CD14-positive monocyte (primary cell): ENCODE measurements at regions not wholly inside any gene's neighbourhood (a gene's known extent, or its start where the extent isn't known, plus 50 kb on each side); places are given as distances from the start of the nearest gene placed in this dataset.

ENCODE experiments used
- DNase-seq, 3 donors: peaks; one replicate each; pipeline ENCODE4 v3.0.0-alpha.2; 2011 to 2022
- H2AFZ ChIP-seq: 2 replicates; pipeline ENCODE4 v1.6.0; 2012; ENCODE audit warnings: mild to moderate bottlenecking, low read depth, low read length, inconsistent platforms; ENCODE audit not compliant: insufficient read depth, poor library complexity, severe bottlenecking
- H3K27ac ChIP-seq, 2 donors: 1 replicate in 1 of 2; 2 replicates in 1 of 2; pipeline ENCODE4 v1.5.1; 2012 to 2013; ENCODE audit warnings: low read length in 2 of 2, control low read depth in 1 of 2, inconsistent platforms in 1 of 2, low read depth in 1 of 2, mild to moderate bottlenecking in 1 of 2
- H3K27me3 ChIP-seq, 2 donors: one replicate each; pipeline versions ENCODE4 v1.6.0 to v1.6.1; 2011 to 2013; ENCODE audit warnings: low read length in 2 of 2; ENCODE audit not compliant: control insufficient read depth in 2 of 2, insufficient read depth in 2 of 2
- H3K36me3 ChIP-seq, 2 donors: replicated peaks in 1 of 2; 1 replicate in 1 of 2; 2 replicates in 1 of 2; pipeline versions ENCODE4 v1.5.1 to v1.6.1; 2012 to 2013; ENCODE audit warnings: low read length in 2 of 2, control low read depth in 1 of 2, inconsistent platforms in 1 of 2, mild to moderate bottlenecking in 1 of 2; ENCODE audit not compliant: insufficient read depth in 2 of 2, control insufficient read depth in 1 of 2
- H3K4me1 ChIP-seq, 2 donors: 1 replicate in 1 of 2; 2 replicates in 1 of 2; pipeline versions ENCODE4 v1.5.1 to v1.6.1; 2012 to 2013; ENCODE audit warnings: low read length in 2 of 2, control low read depth in 1 of 2, inconsistent platforms in 1 of 2, mild to moderate bottlenecking in 1 of 2, moderate library complexity in 1 of 2; ENCODE audit not compliant: insufficient read depth in 2 of 2, control insufficient read depth in 1 of 2
- H3K4me2 ChIP-seq: replicated peaks from 2 replicates; pipeline ENCODE3; 2012; ENCODE audit warnings: low read length, moderate library complexity, mild to moderate bottlenecking; ENCODE audit not compliant: poor library complexity, severe bottlenecking; ENCODE audit errors: extremely low read depth
- H3K4me3 ChIP-seq, 3 experiments: fragments of 200-600 bp in 1 of 3; sonication (generic) in 1 of 3; replicated peaks in 1 of 3; 1 replicate in 2 of 3; 2 replicates in 1 of 3; pipeline ENCODE4 v1.5.1; 2011 to 2013; ENCODE audit warnings: low read length in 3 of 3, mild to moderate bottlenecking in 3 of 3, control low read depth in 2 of 3, low read depth in 2 of 3, inconsistent platforms in 1 of 3, moderate library complexity in 1 of 3
- H3K79me2 ChIP-seq: 2 replicates; pipeline ENCODE4 v1.6.0; 2012; ENCODE audit warnings: mild to moderate bottlenecking, control low read depth, inconsistent platforms, low read length, moderate library complexity; ENCODE audit not compliant: insufficient read depth
- H3K9ac ChIP-seq: 2 replicates; pipeline ENCODE4 v1.6.0; 2017; ENCODE audit warnings: low read length, mild to moderate bottlenecking; ENCODE audit not compliant: insufficient read depth, poor library complexity, severe bottlenecking
- H3K9me3 ChIP-seq, 2 donors: replicated peaks in 1 of 2; 1 replicate in 1 of 2; 2 replicates in 1 of 2; pipeline versions ENCODE4 v1.5.1 to v1.6.1; 2012 to 2013; ENCODE audit warnings: low read length in 2 of 2, control low read depth in 1 of 2; ENCODE audit not compliant: control insufficient read depth in 1 of 2, insufficient read depth in 1 of 2
- H4K20me1 ChIP-seq: 2 replicates; pipeline ENCODE4 v1.6.0; 2012; ENCODE audit warnings: mild to moderate bottlenecking, low read length, control low read depth, moderate library complexity; ENCODE audit not compliant: insufficient read depth
- H3K27ac Mint-ChIP-seq, 7 donors: one replicate each; pipeline ENCODE4 v1.8.0; 2020; ENCODE audit warnings: mild to moderate bottlenecking in 7 of 7, mixed read lengths in 7 of 7, moderate library complexity in 6 of 7, inconsistent platforms in 2 of 7
- H3K27me3 Mint-ChIP-seq, 3 donors: one replicate each; pipeline ENCODE4 v1.8.0; 2021 to 2022; ENCODE audit warnings: low read depth in 3 of 3, mild to moderate bottlenecking in 3 of 3, mixed read lengths in 3 of 3, moderate library complexity in 3 of 3, inconsistent platforms in 1 of 3
- H3K36me3 Mint-ChIP-seq, 2 donors: one replicate each; pipeline ENCODE4 v1.8.0; 2020; ENCODE audit warnings: mixed read lengths in 2 of 2, inconsistent platforms in 1 of 2, mild to moderate bottlenecking in 1 of 2
- H3K4me1 Mint-ChIP-seq: one replicate; pipeline ENCODE4 v1.8.0; 2020; ENCODE audit warnings: mild to moderate bottlenecking, mixed read lengths
- H3K4me3 Mint-ChIP-seq, 2 donors: one replicate each; pipeline ENCODE4 v1.8.0; 2020; ENCODE audit warnings: mild to moderate bottlenecking in 2 of 2, mixed read lengths in 2 of 2, moderate library complexity in 1 of 2
- H3K9me3 Mint-ChIP-seq, 7 donors: one replicate each; pipeline ENCODE4 v1.8.0; 2020 to 2022; ENCODE audit warnings: mixed read lengths in 7 of 7, mild to moderate bottlenecking in 6 of 7, moderate library complexity in 6 of 7, inconsistent platforms in 2 of 7
- WGBS: methylation state at CpG from one replicate; pipeline ENCODE4 v1.1.5; 2013; ENCODE audit warnings: missing lambda C conversion rate; ENCODE audit not compliant: insufficient coverage; 5-methylcytosine and 5-hydroxymethylcytosine counted together
- intact Hi-C, 2 donors: fragments of 100-400 bp; cut with micrococcal nuclease; formaldehyde crosslinking; loops; one replicate each; pipeline versions ENCODE4 v1.15.0 to v1.15.1; 2023
- TF ChIP-seq, protein P1 (sequence below): fragments of 200-600 bp; IDR thresholded peaks from one replicate; pipeline ENCODE4 v1.8.0; 2022; ENCODE audit warnings: antibody characterized with exemption, mild to moderate bottlenecking

DNA sequence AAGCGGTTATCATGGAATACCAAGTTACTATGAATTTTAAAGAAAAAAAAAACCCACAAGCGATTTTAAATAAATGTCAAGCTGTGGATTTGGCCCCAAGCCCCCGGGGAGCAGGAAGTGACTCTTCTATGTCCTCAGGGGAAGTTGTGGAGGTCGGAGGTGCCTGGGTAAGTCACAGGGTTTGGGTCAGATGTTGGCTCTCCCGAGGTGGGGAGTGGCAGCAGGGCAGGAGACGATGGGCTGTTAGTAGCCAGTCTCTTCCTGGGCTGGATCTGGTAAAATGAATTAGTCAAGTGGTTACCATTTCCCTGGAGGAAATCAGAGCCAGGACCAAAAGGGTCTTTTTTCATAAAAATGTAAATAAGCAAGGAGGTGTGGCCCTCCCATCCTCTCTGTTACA lies 316.7 kb downstream of the TLE3 start:
- no peak overlapping the region for H3K4me3 ChIP-seq
- intact Hi-C loops: no loop called here
- Mint-ChIP-seq H3K4me1 (peaks cover 21% of the 10 kb centered on the region), H3K27ac (peak overlapping the region in 1 of 7 donors; percentile 29), H3K27me3 (peaks cover 1 to 9% (median 6%) of the 10 kb centered on the region in 3 donors), H3K36me3 (no peaks in the 10 kb centered on the region), H3K9me3 (peaks cover 0 to 6% (median 0%) of the 10 kb centered on the region in 7 donors), H3K4me3 (no peak overlapping the region)
- TF ChIP-seq, protein P1, sequence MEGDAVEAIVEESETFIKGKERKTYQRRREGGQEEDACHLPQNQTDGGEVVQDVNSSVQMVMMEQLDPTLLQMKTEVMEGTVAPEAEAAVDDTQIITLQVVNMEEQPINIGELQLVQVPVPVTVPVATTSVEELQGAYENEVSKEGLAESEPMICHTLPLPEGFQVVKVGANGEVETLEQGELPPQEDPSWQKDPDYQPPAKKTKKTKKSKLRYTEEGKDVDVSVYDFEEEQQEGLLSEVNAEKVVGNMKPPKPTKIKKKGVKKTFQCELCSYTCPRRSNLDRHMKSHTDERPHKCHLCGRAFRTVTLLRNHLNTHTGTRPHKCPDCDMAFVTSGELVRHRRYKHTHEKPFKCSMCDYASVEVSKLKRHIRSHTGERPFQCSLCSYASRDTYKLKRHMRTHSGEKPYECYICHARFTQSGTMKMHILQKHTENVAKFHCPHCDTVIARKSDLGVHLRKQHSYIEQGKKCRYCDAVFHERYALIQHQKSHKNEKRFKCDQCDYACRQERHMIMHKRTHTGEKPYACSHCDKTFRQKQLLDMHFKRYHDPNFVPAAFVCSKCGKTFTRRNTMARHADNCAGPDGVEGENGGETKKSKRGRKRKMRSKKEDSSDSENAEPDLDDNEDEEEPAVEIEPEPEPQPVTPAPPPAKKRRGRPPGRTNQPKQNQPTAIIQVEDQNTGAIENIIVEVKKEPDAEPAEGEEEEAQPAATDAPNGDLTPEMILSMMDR: no peak
- no peaks in the 10 kb centered on the region for H3K36me3 ChIP-seq
- DNase-seq: peak; percentile 53 to 74 (median 57)
- 5% methylated on average over 4 of the region's 6 CpGs for WGBS
- peaks cover 10 to 17% of the 10 kb centered on the region in 2 donors for H3K4me1 ChIP-seq
- H4K20me1 ChIP-seq: no peaks in the 10 kb centered on the region
- no peak overlapping the region for H3K4me2 ChIP-seq
- H3K27ac ChIP-seq: no peak overlapping the region
- H3K27me3 ChIP-seq: no peaks in the 10 kb centered on the region
- H3K9me3 ChIP-seq: no peaks in the 10 kb centered on the region
- peak overlapping the region; percentile 9 for H3K9ac ChIP-seq
- no peaks in the 10 kb centered on the region for H3K79me2 ChIP-seq
- peak overlapping the region; percentile 6 for H2AFZ ChIP-seq

DNA sequence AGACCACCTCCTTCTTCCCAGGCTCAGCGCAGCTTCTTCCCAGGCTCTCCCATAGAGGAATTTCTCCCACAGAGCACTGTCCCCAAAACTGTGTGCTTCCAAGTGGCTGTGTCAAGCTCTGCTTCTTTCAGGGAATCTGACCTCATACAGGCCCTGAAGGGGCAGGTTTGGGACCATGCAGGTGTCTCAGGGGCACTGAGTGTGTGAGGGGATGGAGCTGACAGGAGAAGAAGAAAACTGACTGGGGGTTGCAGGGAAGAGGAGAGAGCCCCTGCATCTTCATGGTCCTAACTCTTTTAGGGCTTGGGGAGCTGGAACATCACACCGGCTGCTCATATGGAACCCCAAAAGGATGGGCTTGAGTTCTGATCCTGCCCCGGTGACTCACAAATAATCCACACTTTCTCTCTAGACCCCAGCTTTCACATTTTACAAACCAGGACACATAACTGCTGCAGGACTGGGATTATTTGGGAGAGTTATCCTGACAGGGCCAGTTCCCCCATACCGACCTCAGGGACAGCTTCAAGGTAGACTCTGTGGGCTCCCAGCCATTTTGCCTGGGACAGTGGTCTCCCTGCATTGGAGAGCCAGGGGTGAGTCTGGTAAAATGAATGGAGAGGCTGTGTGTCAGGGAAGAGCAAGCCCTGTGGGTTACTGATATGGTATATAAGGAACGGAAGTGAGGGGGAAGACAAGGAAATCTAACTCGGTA lies 316.1 kb downstream of the TLE3 start:
- TF ChIP-seq, protein P1: no peak
- peaks cover 0 to 6% (median 0%) of the 10 kb centered on the region in 7 donors for H3K9me3 Mint-ChIP-seq
- H3K79me2 ChIP-seq: no peaks in the 10 kb centered on the region
- no peak overlapping the region for H3K9ac ChIP-seq
- H3K27ac Mint-ChIP-seq: peak overlapping the region in 2 of 7 donors; percentile 31 to 37
- no peak overlapping the region for H3K4me2 ChIP-seq
- no peak overlapping the region for H3K4me3 Mint-ChIP-seq
- peaks cover 21% of the 10 kb centered on the region for H3K4me1 Mint-ChIP-seq
- no peaks in the 10 kb centered on the region for H3K27me3 ChIP-seq
- peak overlapping the region; percentile 33 for H2AFZ ChIP-seq
- no peak overlapping the region for H3K4me3 ChIP-seq
- H3K4me1 ChIP-seq: peaks cover 10 to 17% of the 10 kb centered on the region in 2 donors
- no peak overlapping the region for H3K27ac ChIP-seq
- H3K36me3 ChIP-seq: no peaks in the 10 kb centered on the region
- no peaks in the 10 kb centered on the region for H3K9me3 ChIP-seq
- peaks cover 0 to 9% (median 6%) of the 10 kb centered on the region in 3 donors for H3K27me3 Mint-ChIP-seq
- 42% methylated on average over 4 of the region's 6 CpGs for WGBS
- H4K20me1 ChIP-seq: no peaks in the 10 kb centered on the region
- H3K36me3 Mint-ChIP-seq: no peaks in the 10 kb centered on the region
- intact Hi-C loops: no loop called here
- no peak for DNase-seq
